ENCODE measurements at regions not wholly inside any gene's neighbourhood (a gene's known extent, or its start where the extent isn't known, plus 50 kb on each side); places are given as distances from the start of the nearest gene placed in this dataset.

DNA sequence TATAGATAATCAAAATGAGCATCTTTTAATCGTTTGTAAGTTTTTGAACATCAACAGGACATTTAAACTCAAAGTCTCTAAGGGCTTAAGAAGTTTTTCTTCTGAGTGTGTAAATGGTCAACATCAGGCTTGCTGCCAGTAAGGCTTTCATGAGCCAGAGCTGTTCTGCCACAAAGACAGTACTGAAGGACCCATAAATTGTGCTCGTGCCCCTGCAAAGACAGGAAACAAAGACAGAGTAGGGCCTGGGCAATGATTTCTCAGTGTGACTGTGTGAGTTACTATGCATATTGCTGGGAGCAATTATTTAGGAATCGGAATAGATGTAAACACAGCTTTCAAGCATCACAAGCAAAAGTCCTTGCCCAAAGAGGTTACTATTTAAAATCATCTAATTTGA lies 300.0 kb downstream of the IDS start:
- Histone ChIP-seq H3K27ac (ENCODE audit: low read length, poor library complexity, severe bottlenecking) (no peak overlapping the region), H3K9me3 (ENCODE audit: control insufficient read depth, low read length) (no peaks in the 10 kb centered on the region), H4K8ac (ENCODE audit: low read length) (no peak overlapping the region), H3K79me1 (replicated peaks; ENCODE audit: low read length, poor library complexity, severe bottlenecking) (no peaks in the 10 kb centered on the region), H2BK5ac (ENCODE audit: low read depth, low read length, poor library complexity, severe bottlenecking) (no peak overlapping the region), H3K23ac (ENCODE audit: low read length in 2 of 2) (no peak overlapping the region), H3K4me2 (ENCODE audit: low read length, poor library complexity, severe bottlenecking) (no peak overlapping the region), H2BK12ac (ENCODE audit: low read length in 2 of 2) (no peak overlapping the region), H2AK5ac (ENCODE audit: low read length, severe bottlenecking) (no peak overlapping the region), H2BK120ac (ENCODE audit: low read depth, low read length) (no peak overlapping the region), H3K18ac (ENCODE audit: low read depth in 1 of 2, low read length in 2 of 2) (no peak overlapping the region), H3K36me3 (ENCODE audit: control insufficient read depth in 1 of 2, insufficient read depth in 2 of 2, low read depth in 1 of 2, low read length in 2 of 2) (no peaks in the 10 kb centered on the region), H4K91ac (ENCODE audit: low read length) (no peak overlapping the region), H3K9ac (ENCODE audit: low read length) (no peak overlapping the region), H3K4ac (ENCODE audit: low read depth in 1 of 2, low read length in 2 of 2) (no peak overlapping the region), H2BK15ac (ENCODE audit: low read depth, poor library complexity, severe bottlenecking) (no peak overlapping the region), H3K4me3 (ENCODE audit: insufficient read depth in 1 of 2, low read depth in 1 of 2, low read length in 2 of 2) (no peak overlapping the region), H3K27me3 (ENCODE audit: control insufficient read depth in 1 of 2, insufficient read depth in 1 of 2, low read length in 2 of 2) (peaks cover 0 to 3% of the 10 kb centered on the region in 2 experiments), H2AFZ (ENCODE audit: low read depth, low read length) (no peak overlapping the region), H3K14ac (ENCODE audit: low read length in 2 of 2) (no peak overlapping the region), H3K4me1 (ENCODE audit: control insufficient read depth, insufficient read depth, low read depth, low read length) (no peaks in the 10 kb centered on the region)
- WGBS: 0% methylated on average over 1 of the region's 3 CpGs
- no peak for DNase-seq

DNA sequence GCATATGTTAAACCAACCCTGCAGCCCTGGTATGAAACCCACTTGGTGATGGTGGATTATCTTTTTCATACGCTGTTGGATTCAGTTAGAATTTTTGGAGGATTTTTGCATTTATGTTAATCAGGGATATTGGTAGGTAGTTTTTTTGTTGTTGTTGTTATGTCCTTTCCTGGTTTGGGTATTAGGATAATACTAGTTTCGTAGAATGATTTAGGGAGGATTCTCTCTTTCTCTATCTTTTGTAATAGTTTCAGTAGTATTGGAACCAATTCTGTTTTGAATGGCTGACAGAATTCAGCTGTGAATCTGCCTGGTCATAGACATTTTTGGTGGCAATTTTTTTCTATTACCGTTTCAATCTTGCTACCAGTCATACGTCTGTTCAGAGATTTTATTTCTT lies 305.4 kb downstream of the IDS start:
- Histone ChIP-seq H2BK12ac (ENCODE audit: low read length in 2 of 2) (no peak overlapping the region), H2BK5ac (ENCODE audit: low read depth, low read length, poor library complexity, severe bottlenecking) (no peak overlapping the region), H3K36me3 (ENCODE audit: control insufficient read depth in 1 of 2, insufficient read depth in 2 of 2, low read depth in 1 of 2, low read length in 2 of 2) (no peaks in the 10 kb centered on the region), H4K91ac (ENCODE audit: low read length) (no peak overlapping the region), H3K27me3 (ENCODE audit: control insufficient read depth in 1 of 2, insufficient read depth in 1 of 2, low read length in 2 of 2) (no peaks in the 10 kb centered on the region), H2AFZ (ENCODE audit: low read depth, low read length) (no peak overlapping the region), H3K4ac (ENCODE audit: low read depth in 1 of 2, low read length in 2 of 2) (no peak overlapping the region), H3K9ac (ENCODE audit: low read length) (no peak overlapping the region), H3K9me3 (ENCODE audit: control insufficient read depth, low read length) (no peaks in the 10 kb centered on the region), H3K23ac (ENCODE audit: low read length in 2 of 2) (no peak overlapping the region), H3K79me1 (replicated peaks; ENCODE audit: low read length, poor library complexity, severe bottlenecking) (no peaks in the 10 kb centered on the region), H2BK120ac (ENCODE audit: low read depth, low read length) (no peak overlapping the region), H3K4me3 (ENCODE audit: insufficient read depth in 1 of 2, low read depth in 1 of 2, low read length in 2 of 2) (no peak overlapping the region), H3K27ac (ENCODE audit: low read length, poor library complexity, severe bottlenecking) (no peak overlapping the region), H3K4me2 (ENCODE audit: low read length, poor library complexity, severe bottlenecking) (no peak overlapping the region), H3K4me1 (ENCODE audit: control insufficient read depth, insufficient read depth, low read depth, low read length) (no peaks in the 10 kb centered on the region), H2BK15ac (ENCODE audit: low read depth, poor library complexity, severe bottlenecking) (no peak overlapping the region), H3K14ac (ENCODE audit: low read length in 2 of 2) (no peak overlapping the region), H2AK5ac (ENCODE audit: low read length, severe bottlenecking) (no peak overlapping the region), H4K8ac (ENCODE audit: low read length) (no peak overlapping the region), H3K18ac (ENCODE audit: low read depth in 1 of 2, low read length in 2 of 2) (no peak overlapping the region)
- DNase-seq: no peak
- 93% methylated on average over 1 of the region's 4 CpGs for WGBS

DNA sequence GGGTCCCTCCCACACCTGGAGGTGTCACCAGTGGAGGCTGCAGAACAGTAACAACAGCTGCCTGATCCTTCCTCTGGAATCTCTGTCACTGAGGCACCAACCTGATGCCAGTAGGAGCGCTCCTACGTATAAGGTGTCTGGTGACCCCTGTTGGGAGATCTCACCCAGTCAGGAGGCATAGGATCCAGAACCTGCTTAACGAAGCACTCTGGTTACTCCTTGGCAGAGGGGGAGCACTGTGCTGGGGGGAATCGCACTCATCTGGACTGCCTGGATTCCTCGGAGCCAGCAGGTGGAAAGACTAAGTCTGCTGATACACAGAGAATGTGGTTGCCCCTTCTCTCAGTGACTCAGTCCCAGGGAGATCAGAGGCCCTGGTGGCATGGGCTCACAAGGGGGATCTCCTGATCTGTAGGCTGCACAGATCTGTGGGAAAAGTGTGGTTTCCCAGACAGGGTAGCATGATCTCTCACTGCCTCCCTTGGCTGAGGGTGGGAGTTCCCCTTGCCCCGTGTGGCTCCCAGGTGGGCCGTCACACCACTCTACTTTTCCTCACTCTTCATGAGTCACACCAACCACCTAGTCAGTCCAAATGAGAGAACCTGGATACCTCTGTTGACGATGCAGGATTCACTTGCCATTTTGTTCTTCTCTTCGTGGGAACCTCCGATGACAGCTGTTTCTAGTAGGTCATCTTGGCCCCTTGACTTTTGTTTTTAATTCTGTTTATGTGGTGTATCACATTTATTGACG lies 305.9 kb downstream of the IDS start:
- Histone ChIP-seq H2AFZ (ENCODE audit: low read depth, low read length) (no peak overlapping the region), H2AK5ac (ENCODE audit: low read length, severe bottlenecking) (no peak overlapping the region), H3K4ac (ENCODE audit: low read depth in 1 of 2, low read length in 2 of 2) (no peak overlapping the region), H2BK120ac (ENCODE audit: low read depth, low read length) (no peak overlapping the region), H3K27ac (ENCODE audit: low read length, poor library complexity, severe bottlenecking) (no peak overlapping the region), H3K27me3 (ENCODE audit: control insufficient read depth in 1 of 2, insufficient read depth in 1 of 2, low read length in 2 of 2) (no peaks in the 10 kb centered on the region), H2BK15ac (ENCODE audit: low read depth, poor library complexity, severe bottlenecking) (no peak overlapping the region), H2BK12ac (ENCODE audit: low read length in 2 of 2) (no peak overlapping the region), H4K8ac (ENCODE audit: low read length) (no peak overlapping the region), H3K14ac (ENCODE audit: low read length in 2 of 2) (no peak overlapping the region), H3K9ac (ENCODE audit: low read length) (no peak overlapping the region), H3K4me2 (ENCODE audit: low read length, poor library complexity, severe bottlenecking) (no peak overlapping the region), H2BK5ac (ENCODE audit: low read depth, low read length, poor library complexity, severe bottlenecking) (no peak overlapping the region), H3K79me1 (replicated peaks; ENCODE audit: low read length, poor library complexity, severe bottlenecking) (no peaks in the 10 kb centered on the region), H3K4me3 (ENCODE audit: insufficient read depth in 1 of 2, low read depth in 1 of 2, low read length in 2 of 2) (no peak overlapping the region), H4K91ac (ENCODE audit: low read length) (no peak overlapping the region), H3K9me3 (ENCODE audit: control insufficient read depth, low read length) (no peaks in the 10 kb centered on the region), H3K23ac (ENCODE audit: low read length in 2 of 2) (no peak overlapping the region), H3K36me3 (ENCODE audit: control insufficient read depth in 1 of 2, insufficient read depth in 2 of 2, low read depth in 1 of 2, low read length in 2 of 2) (no peaks in the 10 kb centered on the region), H3K4me1 (ENCODE audit: control insufficient read depth, insufficient read depth, low read depth, low read length) (no peaks in the 10 kb centered on the region), H3K18ac (ENCODE audit: low read depth in 1 of 2, low read length in 2 of 2) (no peak overlapping the region)
- no peak for DNase-seq
- 86% methylated on average over 11 of the region's 11 CpGs for WGBS

DNA sequence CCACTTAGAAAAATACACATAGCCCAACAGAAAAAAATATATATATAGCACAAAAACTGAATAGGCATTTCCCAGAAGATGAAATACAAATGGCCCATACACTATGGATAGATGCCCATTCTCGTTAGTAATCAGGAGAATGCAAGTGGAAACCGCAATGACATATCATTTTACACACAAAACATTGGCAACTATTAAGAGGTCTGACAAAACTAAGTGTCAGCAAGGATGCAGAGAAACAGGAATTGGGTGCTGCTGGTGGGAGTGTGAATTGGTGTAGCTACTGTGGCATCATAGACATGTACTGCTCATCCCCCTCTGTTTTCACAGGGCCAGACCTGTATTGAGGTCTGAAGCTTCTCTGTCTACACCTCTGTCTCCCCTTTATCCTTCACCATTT lies 320.0 kb downstream of the IDS start:
- Histone ChIP-seq H3K79me1 (replicated peaks; ENCODE audit: low read length, poor library complexity, severe bottlenecking) (no peaks in the 10 kb centered on the region), H3K4me1 (ENCODE audit: control insufficient read depth, insufficient read depth, low read depth, low read length) (no peaks in the 10 kb centered on the region), H4K91ac (ENCODE audit: low read length) (no peak overlapping the region), H2BK5ac (ENCODE audit: low read depth, low read length, poor library complexity, severe bottlenecking) (no peak overlapping the region), H3K4me3 (ENCODE audit: insufficient read depth in 1 of 2, low read depth in 1 of 2, low read length in 2 of 2) (no peak overlapping the region), H3K14ac (ENCODE audit: low read length in 2 of 2) (no peak overlapping the region), H3K27ac (ENCODE audit: low read length, poor library complexity, severe bottlenecking) (no peak overlapping the region), H2AFZ (ENCODE audit: low read depth, low read length) (no peak overlapping the region), H3K4ac (ENCODE audit: low read depth in 1 of 2, low read length in 2 of 2) (no peak overlapping the region), H2AK5ac (ENCODE audit: low read length, severe bottlenecking) (no peak overlapping the region), H3K4me2 (ENCODE audit: low read length, poor library complexity, severe bottlenecking) (no peak overlapping the region), H3K9me3 (ENCODE audit: control insufficient read depth, low read length) (peaks cover 9% of the 10 kb centered on the region), H2BK120ac (ENCODE audit: low read depth, low read length) (no peak overlapping the region), H3K36me3 (ENCODE audit: control insufficient read depth in 1 of 2, insufficient read depth in 2 of 2, low read depth in 1 of 2, low read length in 2 of 2) (no peaks in the 10 kb centered on the region), H3K18ac (ENCODE audit: low read depth in 1 of 2, low read length in 2 of 2) (no peak overlapping the region), H2BK15ac (ENCODE audit: low read depth, poor library complexity, severe bottlenecking) (no peak overlapping the region), H2BK12ac (ENCODE audit: low read length in 2 of 2) (no peak overlapping the region), H3K23ac (ENCODE audit: low read length in 2 of 2) (no peak overlapping the region), H3K27me3 (ENCODE audit: control insufficient read depth in 1 of 2, insufficient read depth in 1 of 2, low read length in 2 of 2) (no peaks in the 10 kb centered on the region), H3K9ac (ENCODE audit: low read length) (no peak overlapping the region), H4K8ac (ENCODE audit: low read length) (no peak overlapping the region)
- no peak for DNase-seq
- no CpG with 5 or more reads among the region's 2 CpGs for WGBS
